Smooth muscle cell (in vitro differentiated cells): ENCODE measurements at regions not wholly inside any gene's neighbourhood (a gene's known extent, or its start where the extent isn't known, plus 50 kb on each side); places are given as distances from the start of the nearest gene placed in this dataset.

Experiments
- DNase-seq: peaks from one replicate; lab custom pipeline; 2025; ENCODE audit not compliant: unreplicated experiment; lab: John Stamatoyannopoulos, UW
- H2AFZ ChIP-seq: fragments of 200-600 bp; sonication (generic); 2 replicates; pipeline ENCODE4 v1.6.0; 2016; ENCODE audit warnings: antibody characterized with exemption, low read depth, mild to moderate bottlenecking
- H3F3A ChIP-seq: fragments of 200-600 bp; sonication (generic); 2 replicates; pipeline ENCODE4 v1.6.0; 2017; ENCODE audit warnings: antibody characterized with exemption, low read depth
- H3K27ac ChIP-seq: fragments of 200-600 bp; sonication (generic); 2 replicates; pipeline ENCODE4 v1.5.1; 2016; ENCODE audit warnings: low read depth, mild to moderate bottlenecking
- H3K27me3 ChIP-seq: fragments of 200-600 bp; sonication (generic); 2 replicates; pipeline ENCODE4 v1.6.1; 2016; ENCODE audit warnings: low read depth, mild to moderate bottlenecking
- H3K36me3 ChIP-seq: fragments of 200-600 bp; sonication (generic); 2 replicates; pipeline ENCODE4 v1.5.1; 2016; ENCODE audit warnings: low read depth
- H3K4me1 ChIP-seq: fragments of 200-600 bp; sonication (generic); 2 replicates; pipeline ENCODE4 v1.5.1; 2016; ENCODE audit warnings: low read depth
- H3K4me2 ChIP-seq: fragments of 200-600 bp; sonication (generic); 2 replicates; pipeline ENCODE4 v1.6.0; 2016; ENCODE audit warnings: mild to moderate bottlenecking
- H3K4me3 ChIP-seq: fragments of 200-600 bp; sonication (generic); 2 replicates; pipeline ENCODE4 v1.5.1; 2016; ENCODE audit warnings: mild to moderate bottlenecking
- H3K79me2 ChIP-seq: fragments of 200-600 bp; sonication (generic); 2 replicates; pipeline ENCODE4 v1.6.0; 2016; ENCODE audit warnings: low read depth, mild to moderate bottlenecking
- H3K9ac ChIP-seq: fragments of 200-600 bp; sonication (generic); 2 replicates; pipeline ENCODE4 v1.6.0; 2016; ENCODE audit warnings: low read depth
- H3K9me3 ChIP-seq: fragments of 200-600 bp; sonication (generic); replicated peaks from 2 replicates; pipeline ENCODE4 v1.5.1; 2016; ENCODE audit warnings: low read depth
- H4K20me1 ChIP-seq: fragments of 200-600 bp; sonication (generic); 2 replicates; pipeline ENCODE4 v1.6.0; 2016; ENCODE audit warnings: low read depth
- CTCF ChIP-seq: fragments of 200-600 bp; sonication (generic); IDR thresholded peaks from 2 replicates; pipeline ENCODE4 v1.5.1; 2017; ENCODE audit warnings: borderline replicate concordance, mild to moderate bottlenecking, antibody characterized with exemption; ENCODE audit not compliant: insufficient read depth, poor library complexity, severe bottlenecking
- WGBS: methylation state at CpG from one replicate; pipeline ENCODE4 v1.1.7; 2016; ENCODE audit warnings: low lambda C conversion rate; 5-methylcytosine and 5-hydroxymethylcytosine counted together

- WGBS: 70% methylated on average over 3 of the region's 3 CpGs
- no peak for TF ChIP-seq CTCF
These were observed 1983.2 kb downstream of the EFNA5 start for GRCh38 chr5:105687493-105687892.

DNA sequence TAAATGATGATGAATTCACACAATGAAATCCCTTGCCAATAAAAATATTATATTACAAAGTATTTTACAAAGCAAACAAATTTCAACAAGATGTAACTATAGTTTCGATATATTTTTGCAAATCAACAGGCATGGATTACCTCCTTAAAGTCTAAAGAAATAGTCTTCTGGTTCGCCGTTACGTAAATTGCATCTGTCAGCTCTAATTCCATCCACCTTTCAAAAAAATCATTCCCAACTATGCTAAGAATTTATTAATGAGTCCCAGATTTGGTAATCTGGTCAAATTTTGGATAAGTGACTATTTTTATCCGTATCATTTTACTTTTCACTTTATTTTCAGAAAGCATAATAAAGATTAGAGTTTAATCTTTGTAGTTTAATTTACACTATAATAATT is 1984.9 kb downstream of the EFNA5 start:
- WGBS: 98% methylated on average over 5 of the region's 5 CpGs
- no peak for TF ChIP-seq CTCF

More at GRCh38 chr5:105687493-105687892, 1983.2 kb downstream of the EFNA5 start:
- no peak for DNase-seq
- no peaks in the 10 kb centered on the region for H3K36me3 ChIP-seq
- no peak overlapping the region for H3K4me2 ChIP-seq
- H3K79me2 ChIP-seq: no peaks in the 10 kb centered on the region
- H3K27ac ChIP-seq: no peak overlapping the region
- H3K27me3 ChIP-seq: no peaks in the 10 kb centered on the region
- no peaks in the 10 kb centered on the region for H4K20me1 ChIP-seq
- no peaks in the 10 kb centered on the region for H3K9me3 ChIP-seq
- no peaks in the 10 kb centered on the region for H3F3A ChIP-seq
- H2AFZ ChIP-seq: no peak overlapping the region
- no peak overlapping the region for H3K4me3 ChIP-seq
- peaks cover 8% of the 10 kb centered on the region for H3K4me1 ChIP-seq
- no peak overlapping the region for H3K9ac ChIP-seq

GRCh38 chr5:105684799-105685198 is 1985.9 kb downstream of the EFNA5 start:
- Histone ChIP-seq H3K27me3 (no peaks in the 10 kb centered on the region), H3K4me1 (peaks cover 8% of the 10 kb centered on the region), H3K4me3 (no peak overlapping the region), H4K20me1 (no peaks in the 10 kb centered on the region), H3K36me3 (no peaks in the 10 kb centered on the region), H3K9ac (no peak overlapping the region), H2AFZ (no peak overlapping the region), H3K27ac (no peak overlapping the region), H3K79me2 (no peaks in the 10 kb centered on the region), H3K9me3 (no peaks in the 10 kb centered on the region), H3F3A (no peaks in the 10 kb centered on the region), H3K4me2 (no peak overlapping the region)
- TF ChIP-seq CTCF: no peak
- no peak for DNase-seq
- WGBS: 91% methylated on average over 3 of the region's 3 CpGs

More for the DNA sequence above, 1984.9 kb downstream of the EFNA5 start:
- Histone ChIP-seq H3K4me3 (no peak overlapping the region), H3K9ac (no peak overlapping the region), H3K9me3 (no peaks in the 10 kb centered on the region), H3K79me2 (no peaks in the 10 kb centered on the region), H2AFZ (no peak overlapping the region), H3F3A (no peaks in the 10 kb centered on the region), H4K20me1 (no peaks in the 10 kb centered on the region), H3K36me3 (no peaks in the 10 kb centered on the region), H3K27ac (no peak overlapping the region), H3K27me3 (no peaks in the 10 kb centered on the region), H3K4me1 (peaks cover 8% of the 10 kb centered on the region), H3K4me2 (no peak overlapping the region)
- DNase-seq: no peak

DNA sequence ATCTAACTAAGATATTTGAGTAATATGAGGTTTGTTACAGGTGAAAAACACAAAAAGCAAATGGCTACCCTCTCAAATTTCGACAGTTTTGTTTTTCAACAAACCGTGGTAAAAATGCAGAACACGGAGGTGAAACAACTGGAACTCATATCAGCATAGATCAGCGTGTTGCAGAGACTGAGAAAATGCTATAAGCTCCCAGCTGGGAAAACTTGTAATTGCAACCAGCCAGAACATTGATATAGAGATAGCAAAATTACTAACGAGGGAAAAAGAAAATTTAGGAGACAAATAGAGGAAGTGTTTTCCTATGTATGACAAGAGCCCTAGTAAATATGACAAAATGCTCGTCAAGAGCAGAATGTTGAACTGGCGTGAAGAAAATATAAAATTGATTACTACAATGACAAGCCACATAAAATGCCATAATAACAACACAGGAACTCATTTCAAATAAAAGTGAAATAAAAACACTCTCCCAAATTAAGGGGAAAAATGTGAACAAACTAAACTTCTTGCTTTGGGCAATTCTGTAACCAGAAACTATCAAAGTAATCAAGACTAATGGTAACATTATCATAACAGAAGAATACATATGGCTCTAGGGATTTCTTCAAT is 1989.8 kb downstream of the EFNA5 start:
- TF ChIP-seq CTCF: no peak
- H3K27ac ChIP-seq: no peak overlapping the region
- H3K4me3 ChIP-seq: no peak overlapping the region
- H3K79me2 ChIP-seq: no peaks in the 10 kb centered on the region
- no peak overlapping the region for H2AFZ ChIP-seq
- H3F3A ChIP-seq: no peaks in the 10 kb centered on the region
- no peaks in the 10 kb centered on the region for H3K9me3 ChIP-seq
- no peaks in the 10 kb centered on the region for H3K27me3 ChIP-seq
- 80% methylated on average over 7 of the region's 7 CpGs for whole genome bisulfite sequencing
- DNase-seq: no peak
- H3K4me2 ChIP-seq: no peak overlapping the region
- no peak overlapping the region for H3K9ac ChIP-seq
- H3K36me3 ChIP-seq: no peaks in the 10 kb centered on the region
- no peaks in the 10 kb centered on the region for H4K20me1 ChIP-seq
- H3K4me1 ChIP-seq: no peaks in the 10 kb centered on the region
